Smooth muscle cell (in vitro differentiated cells): ENCODE measurements at regions not wholly inside any gene's neighbourhood (a gene's known extent, or its start where the extent isn't known, plus 50 kb on each side); places are given as distances from the start of the nearest gene placed in this dataset. TPM values are rescaled to one million over a fixed set of nuclear protein-coding genes. Genes with fewer than 3 reads are reported as not detected.

Source experiments
- DNase-seq: peaks from one replicate; lab custom pipeline; 2025; ENCODE audit not compliant: unreplicated experiment; lab: John Stamatoyannopoulos, UW
- H2AFZ ChIP-seq: fragments of 200-600 bp; sonication (generic); 2 replicates; pipeline ENCODE4 v1.6.0; 2016; ENCODE audit warnings: antibody characterized with exemption, low read depth, mild to moderate bottlenecking
- H3F3A ChIP-seq: fragments of 200-600 bp; sonication (generic); 2 replicates; pipeline ENCODE4 v1.6.0; 2017; ENCODE audit warnings: antibody characterized with exemption, low read depth
- H3K27ac ChIP-seq: fragments of 200-600 bp; sonication (generic); 2 replicates; pipeline ENCODE4 v1.5.1; 2016; ENCODE audit warnings: low read depth, mild to moderate bottlenecking
- H3K27me3 ChIP-seq: fragments of 200-600 bp; sonication (generic); 2 replicates; pipeline ENCODE4 v1.6.1; 2016; ENCODE audit warnings: low read depth, mild to moderate bottlenecking
- H3K36me3 ChIP-seq: fragments of 200-600 bp; sonication (generic); 2 replicates; pipeline ENCODE4 v1.5.1; 2016; ENCODE audit warnings: low read depth
- H3K4me1 ChIP-seq: fragments of 200-600 bp; sonication (generic); 2 replicates; pipeline ENCODE4 v1.5.1; 2016; ENCODE audit warnings: low read depth
- H3K4me2 ChIP-seq: fragments of 200-600 bp; sonication (generic); 2 replicates; pipeline ENCODE4 v1.6.0; 2016; ENCODE audit warnings: mild to moderate bottlenecking
- H3K4me3 ChIP-seq: fragments of 200-600 bp; sonication (generic); 2 replicates; pipeline ENCODE4 v1.5.1; 2016; ENCODE audit warnings: mild to moderate bottlenecking
- H3K79me2 ChIP-seq: fragments of 200-600 bp; sonication (generic); 2 replicates; pipeline ENCODE4 v1.6.0; 2016; ENCODE audit warnings: low read depth, mild to moderate bottlenecking
- H3K9ac ChIP-seq: fragments of 200-600 bp; sonication (generic); 2 replicates; pipeline ENCODE4 v1.6.0; 2016; ENCODE audit warnings: low read depth
- H3K9me3 ChIP-seq: fragments of 200-600 bp; sonication (generic); replicated peaks from 2 replicates; pipeline ENCODE4 v1.5.1; 2016; ENCODE audit warnings: low read depth
- H4K20me1 ChIP-seq: fragments of 200-600 bp; sonication (generic); 2 replicates; pipeline ENCODE4 v1.6.0; 2016; ENCODE audit warnings: low read depth
- CTCF ChIP-seq: fragments of 200-600 bp; sonication (generic); IDR thresholded peaks from 2 replicates; pipeline ENCODE4 v1.5.1; 2017; ENCODE audit warnings: borderline replicate concordance, mild to moderate bottlenecking, antibody characterized with exemption; ENCODE audit not compliant: insufficient read depth, poor library complexity, severe bottlenecking
- WGBS: methylation state at CpG from one replicate; pipeline ENCODE4 v1.1.7; 2016; ENCODE audit warnings: low lambda C conversion rate; 5-methylcytosine and 5-hydroxymethylcytosine counted together
- small RNA-seq: library from RNA; depleted of rRNA; stranded (forward); fragments of <200 nt; gene quantifications from one replicate; pipeline ENCODE3, GENCODE V24; 2014

DNA sequence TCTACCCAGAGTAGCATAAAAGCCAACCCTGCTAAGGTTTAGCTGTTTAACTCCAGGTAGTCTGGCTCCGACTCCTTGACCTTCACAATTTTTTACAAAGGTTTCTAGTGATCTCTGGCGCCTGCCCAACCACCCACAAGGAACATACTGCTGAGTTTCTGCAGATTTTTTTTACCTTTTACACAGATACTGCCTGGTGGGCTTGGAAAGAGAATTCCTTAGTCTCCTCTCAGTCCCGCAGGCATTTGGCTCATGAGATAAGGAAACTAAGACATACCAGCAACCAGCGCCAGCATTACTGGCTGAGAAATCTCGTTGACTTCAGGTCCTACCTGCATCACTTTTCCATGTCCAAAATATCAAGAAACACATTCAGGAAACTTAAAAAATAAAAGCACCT lies 51.1 kb upstream of the LYZL1 start:
- Histone ChIP-seq H2AFZ (no peak overlapping the region), H4K20me1 (no peaks in the 10 kb centered on the region), H3K79me2 (no peaks in the 10 kb centered on the region), H3K9me3 (no peaks in the 10 kb centered on the region), H3K36me3 (no peaks in the 10 kb centered on the region), H3F3A (peaks cover 33% of the 10 kb centered on the region), H3K4me3 (peak overlapping the region; percentile 3), H3K4me2 (peak overlapping the region; percentile 79), H3K27me3 (no peaks in the 10 kb centered on the region), H3K4me1 (peaks cover 13% of the 10 kb centered on the region), H3K9ac (no peak overlapping the region), H3K27ac (peak overlapping the region; percentile 77)
- 11% methylated on average over 5 of the region's 5 CpGs for WGBS
- DNase-seq: no peak
- TF ChIP-seq CTCF: no peak

DNA sequence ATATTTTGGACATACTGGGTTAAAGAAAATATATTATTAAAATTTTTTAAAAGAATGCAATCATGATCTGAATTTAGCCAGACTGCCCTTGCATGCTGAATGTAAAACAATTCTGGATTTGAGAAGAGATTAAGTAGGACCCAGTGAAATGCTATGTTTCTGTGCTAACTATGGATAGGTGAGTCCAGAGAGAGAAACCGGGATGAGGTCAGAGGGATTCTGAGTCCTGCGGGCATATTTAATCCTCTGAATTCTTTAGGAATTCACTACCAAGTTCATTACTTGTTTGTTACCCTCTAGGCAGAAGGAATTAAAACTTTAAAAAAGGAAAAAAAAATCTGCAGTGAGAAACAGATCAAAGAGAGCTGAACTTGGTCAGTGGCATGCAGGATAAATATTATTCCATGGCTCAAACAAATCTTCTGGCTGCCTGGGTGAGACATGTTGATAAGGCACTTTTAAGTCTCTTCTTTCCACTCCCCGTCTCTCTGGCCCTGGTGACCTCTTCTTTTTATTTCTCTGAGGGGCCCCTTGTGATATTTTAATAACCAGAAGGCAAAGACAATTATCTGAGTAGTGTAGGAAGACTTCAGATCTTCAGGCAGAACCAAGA lies 50.2 kb upstream of the LYZL1 start:
- H3K27me3 ChIP-seq: no peaks in the 10 kb centered on the region
- no peak for TF ChIP-seq CTCF
- no peak overlapping the region for H2AFZ ChIP-seq
- no peaks in the 10 kb centered on the region for H3K9me3 ChIP-seq
- peak overlapping the region; percentile 77 for H3K27ac ChIP-seq
- peak overlapping the region; percentile 79 for H3K4me2 ChIP-seq
- DNase-seq: no peak
- peaks cover 16% of the 10 kb centered on the region for H3K4me1 ChIP-seq
- H4K20me1 ChIP-seq: no peaks in the 10 kb centered on the region
- H3K9ac ChIP-seq: peak overlapping the region; percentile 12
- H3F3A ChIP-seq: peaks cover 42% of the 10 kb centered on the region
- WGBS: 4% methylated on average over 3 of the region's 3 CpGs
- no peaks in the 10 kb centered on the region for H3K36me3 ChIP-seq
- H3K4me3 ChIP-seq: no peak overlapping the region
- H3K79me2 ChIP-seq: no peaks in the 10 kb centered on the region

Small RNA genes lying in the stretch of these regions (small RNA-seq; reads per million reads assigned to genes)
- gene AL355376.1 (not detected), gene AL355376.2 (not detected), gene RNA5SP308 (not detected), gene RNU6-270P (not detected)
